Occipital lobe (tissue), 1 donor: ENCODE measurements at regions not wholly inside any gene's neighbourhood (a gene's known extent, or its start where the extent isn't known, plus 50 kb on each side); places are given as distances from the start of the nearest gene placed in this dataset.

Source experiments
- DNase-seq: peaks from one replicate; lab custom pipeline; 2025; lab: John Stamatoyannopoulos, UW

GRCh38 chr11:71356904-71357303 lies 91.3 kb downstream of the DHCR7 start:
- no peak for DNase-seq

GRCh38 chr11:71356280-71356876 lies 91.8 kb downstream of the DHCR7 start:
- no peak for DNase-seq

GRCh38 chr11:71355281-71355680 lies 92.9 kb downstream of the DHCR7 start:
- no peak for DNase-seq

GRCh38 chr11:71354394-71355105 lies 93.6 kb downstream of the DHCR7 start:
- no peak for DNase-seq

- DNase-seq = no peak
Observed at GRCh38 chr11:71352748-71353147, 95.4 kb downstream of the DHCR7 start.

GRCh38 chr11:71352226-71352625 lies 96.0 kb downstream of the DHCR7 start:
- no peak for DNase-seq

GRCh38 chr11:71349627-71350026 lies 97.2 kb upstream of the SHANK2 start:
- no peak for DNase-seq

- no peak for DNase-seq
Observed at GRCh38 chr11:71343828-71344400, 91.5 kb upstream of the SHANK2 start.

GRCh38 chr11:71342951-71343827 lies 90.8 kb upstream of the SHANK2 start:
- no peak for DNase-seq

- no peak for DNase-seq
Observed at GRCh38 chr11:71342116-71342515, 89.7 kb upstream of the SHANK2 start.

GRCh38 chr11:71341596-71341995 lies 89.2 kb upstream of the SHANK2 start:
- DNase-seq = no peak

- no peak for DNase-seq
Observed at GRCh38 chr11:71341173-71341572, 88.8 kb upstream of the SHANK2 start.

- DNase-seq = no peak
Observed at GRCh38 chr11:71340086-71340606, 87.8 kb upstream of the SHANK2 start.

- DNase-seq = no peak
Observed at GRCh38 chr11:71339396-71339881, 87.1 kb upstream of the SHANK2 start.

GRCh38 chr11:71338801-71339395 lies 86.5 kb upstream of the SHANK2 start:
- DNase-seq = no peak

GRCh38 chr11:71336996-71337754 lies 84.8 kb upstream of the SHANK2 start:
- no peak for DNase-seq

GRCh38 chr11:71336176-71336995 lies 84.0 kb upstream of the SHANK2 start:
- DNase-seq = no peak

GRCh38 chr11:71335371-71335770 lies 83.0 kb upstream of the SHANK2 start:
- DNase-seq = no peak

GRCh38 chr11:71334191-71334590 lies 81.8 kb upstream of the SHANK2 start:
- DNase-seq = no peak

GRCh38 chr11:71333473-71333872 lies 81.1 kb upstream of the SHANK2 start:
- DNase-seq = no peak
